Lower leg skin (tissue), 4 donors: ENCODE measurements at regions not wholly inside any gene's neighbourhood (a gene's known extent, or its start where the extent isn't known, plus 50 kb on each side); places are given as distances from the start of the nearest gene placed in this dataset.
"Not testable (repeated sequence)": the region's sequence is repeated elsewhere in the genome, so short reads cannot be mapped to it uniquely, and the experiment has no call there.

Experiments used
- DNase-seq, 2 donors: peaks; one replicate each; pipeline ENCODE4 v3.0.0-alpha.2; 2019; ENCODE audit warnings: low spot score in 2 of 2
- H3K4me3 ChIP-seq: fragments of 200-600 bp; sonication (generic); 2 replicates; pipeline ENCODE4 v1.5.1; 2017; ENCODE audit warnings: mild to moderate bottlenecking, low read depth; ENCODE audit not compliant: poor library complexity, severe bottlenecking
- CTCF ChIP-seq, 3 donors: fragments of 450-650 bp; IDR thresholded peaks; one replicate each; pipeline ENCODE4 v1.5.1; 2016; ENCODE audit warnings: antibody characterized with exemption in 3 of 3, mild to moderate bottlenecking in 3 of 3, moderate library complexity in 2 of 3
- POLR2A ChIP-seq, 2 donors: fragments of 450-650 bp; IDR thresholded peaks; one replicate each; pipeline ENCODE4 v1.6.1; 2016 to 2017; ENCODE audit warnings: antibody characterized with exemption in 2 of 2, mild to moderate bottlenecking in 1 of 2, moderate library complexity in 1 of 2
- WGBS, 2 donors: methylation state at CpG; one replicate each; pipeline ENCODE4 v1.1.5; 2018; 5-methylcytosine and 5-hydroxymethylcytosine counted together
- intact Hi-C: fragments of 100-400 bp; cut with DNase I; formaldehyde crosslinking; loops from one replicate; pipeline ENCODE4 v1.15.0; 2023; ENCODE audit warnings: low total_unique reads

GRCh38 chr17:77617516-77617915 is 341.0 kb upstream of the TNRC6C start:
- DNase-seq = peak in 1 of 2 donors; percentile 67
- intact Hi-C loops = no loop called here
- WGBS, 2 donors = 87 to 92% methylated on average over 8 of the region's 8 CpGs
- no peak overlapping the region for H3K4me3 ChIP-seq
- TF ChIP-seq CTCF (IDR thresholded peaks at IDR 0.05) (no peak), POLR2A (IDR thresholded peaks at IDR 0.05) (no peak)

- WGBS, 2 donors = 73 to 83% methylated on average over 7 of the region's 7 CpGs
- peak in 1 of 2 donors; percentile 61 for DNase-seq
- no peak for TF ChIP-seq CTCF (IDR thresholded peaks at IDR 0.05)
- TF ChIP-seq POLR2A (IDR thresholded peaks at IDR 0.05) = no peak
- intact Hi-C loops = no loop called here
- no peak overlapping the region for H3K4me3 ChIP-seq
Observed at GRCh38 chr17:77618173-77618572, 340.3 kb upstream of the TNRC6C start.

DNA sequence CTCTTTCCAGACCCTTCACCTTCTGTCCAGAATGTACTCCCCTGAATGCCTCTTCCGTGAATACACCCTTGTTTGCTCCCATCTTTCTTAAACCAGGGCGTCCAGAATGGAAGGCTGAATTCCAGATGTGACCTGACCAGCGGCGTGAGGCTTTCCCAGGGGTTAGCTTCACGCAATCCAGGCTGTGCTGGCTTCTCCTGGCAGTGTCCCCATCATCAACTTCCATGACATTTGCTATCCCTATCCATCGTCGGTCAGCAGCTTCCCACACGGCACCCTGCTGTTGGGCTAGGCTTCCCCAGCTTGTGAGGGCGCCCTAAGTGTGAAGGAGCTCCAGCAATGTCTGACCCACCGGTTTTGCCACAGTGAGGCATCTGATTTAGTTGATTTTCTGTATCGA is 339.8 kb upstream of the TNRC6C start:
- 94 to 99% methylated on average over 11 of the region's 11 CpGs for WGBS, 2 donors
- no peak overlapping the region for H3K4me3 ChIP-seq
- DNase-seq = peak in 1 of 2 donors; percentile 34
- intact Hi-C loops = no loop called here
- TF ChIP-seq CTCF (IDR thresholded peaks at IDR 0.05) (no peak), POLR2A (IDR thresholded peaks at IDR 0.05) (no peak)

- DNase-seq = peak in 1 of 2 donors; percentile 56
- WGBS, 2 donors = 83 to 93% methylated on average over 4 of the region's 4 CpGs
- TF ChIP-seq POLR2A (IDR thresholded peaks at IDR 0.05) (no peak), CTCF (IDR thresholded peaks at IDR 0.05) (no peak)
- intact Hi-C loops = no loop called here
- no peak overlapping the region for H3K4me3 ChIP-seq
Observed at GRCh38 chr17:77619326-77619725, 339.2 kb upstream of the TNRC6C start.

DNA sequence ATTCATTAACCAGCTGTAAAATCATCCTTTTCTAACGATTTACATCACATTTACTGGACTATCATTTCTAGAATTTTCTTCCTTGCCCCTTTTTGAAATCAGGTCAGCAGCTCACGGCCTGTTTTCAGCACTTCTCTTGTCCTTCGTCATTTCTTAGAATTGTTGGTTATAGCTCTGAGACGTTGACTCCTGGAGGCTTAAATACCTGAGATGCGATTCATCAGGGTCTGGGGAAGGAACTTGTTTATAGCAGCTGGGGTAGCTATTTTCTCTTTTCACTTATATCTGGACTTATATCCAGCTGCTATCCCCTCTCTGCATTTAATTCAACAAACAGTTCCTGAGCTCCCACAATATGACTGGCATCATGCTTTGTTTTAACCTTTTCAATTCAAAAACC is 338.7 kb upstream of the TNRC6C start:
- DNase-seq = peak in 1 of 2 donors; percentile 5
- 76 to 79% methylated on average over 5 of the region's 5 CpGs for WGBS, 2 donors
- no peak overlapping the region for H3K4me3 ChIP-seq
- TF ChIP-seq CTCF (IDR thresholded peaks at IDR 0.05) (no peak), POLR2A (IDR thresholded peaks at IDR 0.05) (no peak)
- intact Hi-C loops = no loop called here

DNA sequence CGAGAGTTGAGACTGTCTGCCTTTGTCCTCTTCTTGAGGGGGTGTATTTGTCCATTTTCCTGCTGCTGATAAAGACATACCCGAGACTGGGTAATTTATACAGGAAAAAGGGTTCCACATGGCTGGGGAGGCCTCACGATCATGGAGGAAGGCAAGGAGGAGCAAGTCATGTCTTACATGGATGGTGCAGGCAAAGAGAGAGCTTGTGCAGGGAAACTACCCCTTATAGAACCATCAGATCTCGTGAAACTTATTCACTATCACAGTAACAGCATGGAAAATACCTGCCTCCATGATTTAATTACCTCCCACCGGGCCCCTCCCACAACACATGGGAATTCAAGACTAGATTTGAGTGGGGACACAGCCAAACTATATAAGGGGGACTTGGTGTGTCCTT is 338.2 kb upstream of the TNRC6C start:
- 85 to 89% methylated on average over 5 of the region's 5 CpGs for WGBS, 2 donors
- no peak for TF ChIP-seq POLR2A (IDR thresholded peaks at IDR 0.05)
- TF ChIP-seq CTCF (IDR thresholded peaks at IDR 0.05) = no peak
- H3K4me3 ChIP-seq = no peak overlapping the region
- intact Hi-C loops = no loop called here
- peak in 1 of 2 donors; percentile 2 for DNase-seq

- H3K4me3 ChIP-seq, intact Hi-C loops: not testable (repeated sequence)
- DNase-seq = peak in 1 of 2 donors; percentile 68
- WGBS, 2 donors = 95 to 98% methylated on average over 6 of the region's 6 CpGs
Observed at GRCh38 chr17:77622084-77622483, 336.4 kb upstream of the TNRC6C start.
